Thyroid gland (tissue), 4 donors: ENCODE measurements at regions not wholly inside any gene's neighbourhood (a gene's known extent, or its start where the extent isn't known, plus 50 kb on each side); places are given as distances from the start of the nearest gene placed in this dataset.

Source experiments
- POLR2A ChIP-seq, 2 donors: fragments of 450-650 bp; IDR thresholded peaks; one replicate each; pipeline ENCODE4 v1.6.1; 2017; ENCODE audit warnings: antibody characterized with exemption in 2 of 2, mild to moderate bottlenecking in 2 of 2, moderate library complexity in 1 of 2
- TF ChIP-seq, protein P1 (sequence below), 6 experiments: fragments of 200-600 bp in 3 of 6; fragments of 450-650 bp in 3 of 6; sonication (generic) in 3 of 6; IDR thresholded peaks; one replicate each; pipeline ENCODE4 v1.5.1; 2016 to 2019; ENCODE audit warnings: antibody characterized with exemption in 6 of 6, mild to moderate bottlenecking in 2 of 6, inconsistent platforms in 1 of 6, moderate library complexity in 1 of 6

- TF ChIP-seq, protein P1, sequence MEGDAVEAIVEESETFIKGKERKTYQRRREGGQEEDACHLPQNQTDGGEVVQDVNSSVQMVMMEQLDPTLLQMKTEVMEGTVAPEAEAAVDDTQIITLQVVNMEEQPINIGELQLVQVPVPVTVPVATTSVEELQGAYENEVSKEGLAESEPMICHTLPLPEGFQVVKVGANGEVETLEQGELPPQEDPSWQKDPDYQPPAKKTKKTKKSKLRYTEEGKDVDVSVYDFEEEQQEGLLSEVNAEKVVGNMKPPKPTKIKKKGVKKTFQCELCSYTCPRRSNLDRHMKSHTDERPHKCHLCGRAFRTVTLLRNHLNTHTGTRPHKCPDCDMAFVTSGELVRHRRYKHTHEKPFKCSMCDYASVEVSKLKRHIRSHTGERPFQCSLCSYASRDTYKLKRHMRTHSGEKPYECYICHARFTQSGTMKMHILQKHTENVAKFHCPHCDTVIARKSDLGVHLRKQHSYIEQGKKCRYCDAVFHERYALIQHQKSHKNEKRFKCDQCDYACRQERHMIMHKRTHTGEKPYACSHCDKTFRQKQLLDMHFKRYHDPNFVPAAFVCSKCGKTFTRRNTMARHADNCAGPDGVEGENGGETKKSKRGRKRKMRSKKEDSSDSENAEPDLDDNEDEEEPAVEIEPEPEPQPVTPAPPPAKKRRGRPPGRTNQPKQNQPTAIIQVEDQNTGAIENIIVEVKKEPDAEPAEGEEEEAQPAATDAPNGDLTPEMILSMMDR (IDR thresholded peaks at IDR 0.05), result no peak
- TF ChIP-seq POLR2A (IDR thresholded peaks at IDR 0.05), result no peak
Observed at GRCh38 chr2:75375646-75376582, 176.6 kb upstream of the TACR1 start.
